Skeletal muscle satellite cell (primary cell): ENCODE measurements at regions not wholly inside any gene's neighbourhood (a gene's known extent, or its start where the extent isn't known, plus 50 kb on each side); places are given as distances from the start of the nearest gene placed in this dataset.

Experiments
- H3K27me3 ChIP-seq: 2 replicates; pipeline ENCODE4 v1.7.0; 2013; ENCODE audit warnings: low read length; ENCODE audit not compliant: control insufficient read depth, insufficient read depth
- H3K36me3 ChIP-seq: 2 replicates; pipeline ENCODE4 v1.7.0; 2013; ENCODE audit warnings: mild to moderate bottlenecking, control low read depth, low read length; ENCODE audit not compliant: insufficient read depth
- H3K4me1 ChIP-seq: 2 replicates; pipeline ENCODE4 v1.7.0; 2013; ENCODE audit warnings: low read length; ENCODE audit not compliant: control insufficient read depth, insufficient read depth
- H3K4me2 ChIP-seq: 2 replicates; pipeline ENCODE4 v1.7.0; 2013; ENCODE audit warnings: mild to moderate bottlenecking, low read length
- H3K4me3 ChIP-seq: 2 replicates; pipeline ENCODE4 v1.7.0; 2013; ENCODE audit warnings: low read length
- H3K9ac ChIP-seq: 2 replicates; pipeline ENCODE4 v1.7.0; 2013; ENCODE audit warnings: mild to moderate bottlenecking, low read depth, low read length, moderate library complexity
- H3K9me3 ChIP-seq: replicated peaks from 2 replicates; pipeline ENCODE4 v1.7.0; 2013; ENCODE audit warnings: mild to moderate bottlenecking, control low read depth, low read length

GRCh38 chr22:34508797-34509196, 557.2 kb upstream of the ISX start:
- Histone ChIP-seq H3K9me3 (peaks cover 18% of the 10 kb centered on the region), H3K4me1 (no peaks in the 10 kb centered on the region), H3K27me3 (no peaks in the 10 kb centered on the region), H3K36me3 (no peaks in the 10 kb centered on the region), H3K4me3 (no peak overlapping the region), H3K9ac (no peak overlapping the region), H3K4me2 (no peak overlapping the region)

GRCh38 chr22:34526681-34527080, 539.3 kb upstream of the ISX start:
- no peaks in the 10 kb centered on the region for H3K27me3 ChIP-seq
- no peak overlapping the region for H3K4me3 ChIP-seq
- H3K36me3 ChIP-seq: no peaks in the 10 kb centered on the region
- no peak overlapping the region for H3K9ac ChIP-seq
- peaks cover 10% of the 10 kb centered on the region for H3K9me3 ChIP-seq
- no peak overlapping the region for H3K4me2 ChIP-seq
- no peaks in the 10 kb centered on the region for H3K4me1 ChIP-seq

- H3K4me3 ChIP-seq: no peak overlapping the region
- no peaks in the 10 kb centered on the region for H3K4me1 ChIP-seq
- no peaks in the 10 kb centered on the region for H3K27me3 ChIP-seq
- H3K9ac ChIP-seq: no peak overlapping the region
- no peak overlapping the region for H3K4me2 ChIP-seq
- peaks cover 12% of the 10 kb centered on the region for H3K9me3 ChIP-seq
- H3K36me3 ChIP-seq: no peaks in the 10 kb centered on the region
Observed at GRCh38 chr22:34534101-34534500, 531.9 kb upstream of the ISX start.

- H3K4me2 ChIP-seq: no peak overlapping the region
- H3K9me3 ChIP-seq: no peaks in the 10 kb centered on the region
- no peak overlapping the region for H3K4me3 ChIP-seq
Observed at GRCh38 chr22:34567367-34567766, 498.6 kb upstream of the ISX start.

GRCh38 chr22:34570408-34570807, 495.6 kb upstream of the ISX start:
- Histone ChIP-seq H3K27me3 (no peaks in the 10 kb centered on the region), H3K4me2 (no peak overlapping the region), H3K36me3 (no peaks in the 10 kb centered on the region), H3K4me1 (no peaks in the 10 kb centered on the region), H3K9me3 (no peaks in the 10 kb centered on the region), H3K9ac (no peak overlapping the region), H3K4me3 (no peak overlapping the region)

More at GRCh38 chr22:34567367-34567766, 498.6 kb upstream of the ISX start:
- no peaks in the 10 kb centered on the region for H3K36me3 ChIP-seq
- no peaks in the 10 kb centered on the region for H3K4me1 ChIP-seq
- no peak overlapping the region for H3K9ac ChIP-seq
- H3K27me3 ChIP-seq: no peaks in the 10 kb centered on the region

- H3K4me1 ChIP-seq: no peaks in the 10 kb centered on the region
- no peaks in the 10 kb centered on the region for H3K27me3 ChIP-seq
- H3K4me2 ChIP-seq: no peak overlapping the region
- H3K9me3 ChIP-seq: no peaks in the 10 kb centered on the region
- no peaks in the 10 kb centered on the region for H3K36me3 ChIP-seq
- H3K9ac ChIP-seq: no peak overlapping the region
- no peak overlapping the region for H3K4me3 ChIP-seq
Observed at GRCh38 chr22:34579519-34579918, 486.4 kb upstream of the ISX start.

GRCh38 chr22:34587357-34588356, 478.3 kb upstream of the ISX start:
- Histone ChIP-seq H3K9ac (no peak overlapping the region), H3K36me3 (no peaks in the 10 kb centered on the region), H3K4me2 (no peak overlapping the region), H3K4me1 (no peaks in the 10 kb centered on the region), H3K9me3 (peaks cover 16% of the 10 kb centered on the region), H3K4me3 (no peak overlapping the region), H3K27me3 (no peaks in the 10 kb centered on the region)

GRCh38 chr22:34588871-34589545, 476.9 kb upstream of the ISX start:
- no peaks in the 10 kb centered on the region for H3K36me3 ChIP-seq
- H3K9me3 ChIP-seq: peaks cover 21% of the 10 kb centered on the region
- H3K9ac ChIP-seq: no peak overlapping the region
- no peaks in the 10 kb centered on the region for H3K27me3 ChIP-seq
- H3K4me2 ChIP-seq: no peak overlapping the region
- H3K4me1 ChIP-seq: no peaks in the 10 kb centered on the region
- no peak overlapping the region for H3K4me3 ChIP-seq

- H3K4me2 ChIP-seq: no peak overlapping the region
- no peak overlapping the region for H3K4me3 ChIP-seq
Observed at GRCh38 chr22:34592123-34592740, 473.7 kb upstream of the ISX start.

GRCh38 chr22:34599567-34599966, 466.4 kb upstream of the ISX start:
- no peaks in the 10 kb centered on the region for H3K36me3 ChIP-seq
- H3K9ac ChIP-seq: no peak overlapping the region
- H3K4me2 ChIP-seq: no peak overlapping the region
- H3K4me3 ChIP-seq: no peak overlapping the region
- peaks cover 10% of the 10 kb centered on the region for H3K9me3 ChIP-seq
- no peaks in the 10 kb centered on the region for H3K27me3 ChIP-seq
- no peaks in the 10 kb centered on the region for H3K4me1 ChIP-seq

More at GRCh38 chr22:34592123-34592740, 473.7 kb upstream of the ISX start:
- Histone ChIP-seq H3K4me1 (no peaks in the 10 kb centered on the region), H3K27me3 (no peaks in the 10 kb centered on the region), H3K9ac (no peak overlapping the region), H3K36me3 (no peaks in the 10 kb centered on the region), H3K9me3 (peaks cover 25% of the 10 kb centered on the region)

GRCh38 chr22:34604312-34604711, 461.6 kb upstream of the ISX start:
- H3K36me3 ChIP-seq: no peaks in the 10 kb centered on the region
- no peaks in the 10 kb centered on the region for H3K27me3 ChIP-seq
- no peak overlapping the region for H3K9ac ChIP-seq
- H3K9me3 ChIP-seq: peaks cover 19% of the 10 kb centered on the region
- no peak overlapping the region for H3K4me3 ChIP-seq
- H3K4me1 ChIP-seq: no peaks in the 10 kb centered on the region
- H3K4me2 ChIP-seq: no peak overlapping the region
